Heart right ventricle (tissue), 16 donors: ENCODE measurements at regions not wholly inside any gene's neighbourhood (a gene's known extent, or its start where the extent isn't known, plus 50 kb on each side); places are given as distances from the start of the nearest gene placed in this dataset.

Experiments
- ATAC-seq, 8 donors: fragments of 200-7000 bp; cut with Tn5 transposase; one replicate each; pipeline ENCODE4 v1.9.1; 2020; ENCODE audit warnings: mild to moderate bottlenecking in 8 of 8, moderate library complexity in 8 of 8, moderate number of reproducible peaks in 1 of 8
- DNase-seq, 2 donors: peaks; one replicate each; pipeline ENCODE4 v3.0.0-alpha.2; 2020
- H3K27ac ChIP-seq, 10 donors: fragments of 200-600 bp; sonication (generic) in 2 of 10; one replicate each; pipeline versions ENCODE4 v1.5.0 to v1.8.0; 2020 to 2022; ENCODE audit warnings: mild to moderate bottlenecking in 3 of 10
- H3K27me3 ChIP-seq, 7 donors: fragments of 200-600 bp; one replicate each; pipeline ENCODE4 v1.8.0; 2021 to 2022; ENCODE audit warnings: mild to moderate bottlenecking in 2 of 7
- H3K36me3 ChIP-seq, 9 donors: fragments of 200-600 bp; sonication (generic) in 1 of 9; one replicate each; pipeline versions ENCODE4 v1.5.0 to v1.8.0; 2020 to 2022; ENCODE audit warnings: mild to moderate bottlenecking in 2 of 9
- H3K4me1 ChIP-seq, 9 donors: fragments of 200-600 bp; sonication (generic) in 1 of 9; one replicate each; pipeline versions ENCODE4 v1.5.0 to v1.8.0; 2020 to 2022; ENCODE audit warnings: mild to moderate bottlenecking in 4 of 9
- H3K4me3 ChIP-seq, 10 donors: fragments of 200-600 bp; sonication (generic) in 2 of 10; one replicate each; pipeline versions ENCODE4 v1.5.0 to v1.8.0; 2020 to 2022; ENCODE audit warnings: mild to moderate bottlenecking in 7 of 10, moderate library complexity in 2 of 10
- H3K9me3 ChIP-seq, 11 donors: fragments of 200-600 bp in 10 of 11; sonication (generic) in 2 of 11; one replicate each; pipeline versions ENCODE4 v1.5.0 to v1.8.0; 2013 to 2022; ENCODE audit warnings: mild to moderate bottlenecking in 2 of 11, control low read depth in 1 of 11, moderate library complexity in 1 of 11
- CTCF ChIP-seq, 9 donors: fragments of 200-600 bp; sonication (generic) in 2 of 9; IDR thresholded peaks; one replicate each; pipeline versions ENCODE4 v1.5.0 to v1.8.0; 2021 to 2022; ENCODE audit warnings: antibody characterized with exemption in 9 of 9, mild to moderate bottlenecking in 5 of 9, moderate library complexity in 1 of 9
- WGBS, 2 donors: extraction: QIAGEN DNeasy Blood & Tissue Kit; methylation state at CpG; one replicate each; pipeline ENCODE4 v1.1.7; 2013; ENCODE audit warnings: inconsistent platforms in 1 of 2; 5-methylcytosine and 5-hydroxymethylcytosine counted together
- intact Hi-C, 10 donors: fragments of 100-400 bp; cut with DNase I; formaldehyde crosslinking; loops; one replicate each; pipeline versions ENCODE4 v1.11.1 to v1.14.2; 2022
- donor health status: Arrhythmogenic right ventricular cardiomyopathy.
- donor health status: ischemic (EF 13 %, LVEDD 7.1; RV severe dilation, severe dysfunction).
- donor health status: healthy with polysubstance abuse.
- donor health status: DM: no; HTN: yes; CAD: no.
- donor health status: DM: no; HTN: no; CAD: no.
- donor health status: ischemic (EF 25% LVEDD 6.9; RV normal size, moderate dysfunction).
- donor health status: ischemic (EF 25% LVEDD 5.7; RV mildly dilated, moderate dysfunction).
- donor health status: healthy.
- donor health status: DM: yes; HTN: yes; CAD: no.
- donor health status: Ischemic cardiomyopathy.
- donor health status: ischemic (EF 35%, LVEDD 5.7; RV mildly dilated, moderate dysfunction).
- donor health status: nonischemic (EF 11% LVEDD 7.7; RV severe dilation, severe dysfunction).
- donor health status: DM: yes; HTN: yes; CAD: no.
- donor health status: PGD.
- donor health status: ischemic (EF 29% LVEDD 5.4; RV normal size, mild dysfunction).
- donor health status: nonischemic (EF 23%, LVEDD 6.1; RV moderate dilation, normal function).

- Histone ChIP-seq H3K4me3 (no peak overlapping the region), H3K27ac (no peak overlapping the region), H3K9me3 (no peaks in the 10 kb centered on the region), H3K36me3 (no peaks in the 10 kb centered on the region), H3K27me3 (no peaks in the 10 kb centered on the region), H3K4me1 (peaks cover 0 to 29% (median 6%) of the 10 kb centered on the region in 9 donors)
- DNase-seq (no peak), ATAC-seq (no peak)
- 59 to 71% methylated on average over 3 of the region's 3 CpGs for WGBS, 2 donors
- TF ChIP-seq CTCF (IDR thresholded peaks at IDR 0.05) = no peak
- intact Hi-C loops = no loop called here
These were observed 86.3 kb upstream of the LRRC55 start for GRCh38 chr11:57095417-57095816.

- H3K4me3 ChIP-seq = no peak overlapping the region
- H3K27ac ChIP-seq = no peak overlapping the region
- H3K9me3 ChIP-seq = no peaks in the 10 kb centered on the region
- H3K4me1 ChIP-seq = peaks cover 0 to 34% (median 9%) of the 10 kb centered on the region in 9 donors
- H3K27me3 ChIP-seq = no peaks in the 10 kb centered on the region
- intact Hi-C loops = no loop called here
- no peak for DNase-seq
- H3K36me3 ChIP-seq = no peaks in the 10 kb centered on the region
- no peak for TF ChIP-seq CTCF (IDR thresholded peaks at IDR 0.05)
- WGBS, 2 donors = 86 to 90% methylated on average over 3 of the region's 3 CpGs
- no peak for ATAC-seq
These were observed 85.9 kb upstream of the LRRC55 start for GRCh38 chr11:57095896-57096295.

- Histone ChIP-seq H3K4me3 (no peak overlapping the region), H3K27me3 (no peaks in the 10 kb centered on the region), H3K27ac (peak overlapping the region in 1 of 10 donors; percentile 35), H3K4me1 (peaks cover 0 to 45% (median 20%) of the 10 kb centered on the region in 9 donors), H3K9me3 (no peaks in the 10 kb centered on the region), H3K36me3 (no peaks in the 10 kb centered on the region)
- no peak for ATAC-seq
- TF ChIP-seq CTCF (IDR thresholded peaks at IDR 0.05) = no peak
- 84 to 96% methylated on average over 2 of the region's 2 CpGs for WGBS, 2 donors
- DNase-seq = no peak
- intact Hi-C loops = no loop called here
These were observed 84.6 kb upstream of the LRRC55 start for GRCh38 chr11:57097149-57097548.

GRCh38 chr11:57098191-57098590 is 83.6 kb upstream of the LRRC55 start:
- no peaks in the 10 kb centered on the region for H3K27me3 ChIP-seq
- no peaks in the 10 kb centered on the region for H3K36me3 ChIP-seq
- ATAC-seq (no peak), DNase-seq (no peak)
- WGBS, 2 donors = 32% methylated on average over 2 of the region's 2 CpGs
- H3K27ac ChIP-seq = peak overlapping the region in 2 of 10 donors; percentile 1 to 6
- H3K4me3 ChIP-seq = no peak overlapping the region
- no peak for TF ChIP-seq CTCF (IDR thresholded peaks at IDR 0.05)
- peaks cover 0 to 45% (median 20%) of the 10 kb centered on the region in 9 donors for H3K4me1 ChIP-seq
- no peaks in the 10 kb centered on the region for H3K9me3 ChIP-seq
- intact Hi-C loops = no loop called here
